HUES6 (cell line): ENCODE measurements at regions not wholly inside any gene's neighbourhood (a gene's known extent, or its start where the extent isn't known, plus 50 kb on each side); places are given as distances from the start of the nearest gene placed in this dataset.

Experiments used
- H3K27ac ChIP-seq: 2 replicates; pipeline ENCODE4 v1.7.0; 2013; ENCODE audit warnings: low read depth, mild to moderate bottlenecking, low read length, inconsistent platforms
- H3K27me3 ChIP-seq: 2 replicates; pipeline ENCODE4 v1.6.1; 2013; ENCODE audit warnings: low read length; ENCODE audit not compliant: control insufficient read depth, insufficient read depth
- H3K36me3 ChIP-seq: 2 replicates; pipeline ENCODE4 v1.6.1; 2013; ENCODE audit warnings: low read length; ENCODE audit not compliant: control insufficient read depth, insufficient read depth
- H3K4me1 ChIP-seq: 2 replicates; pipeline ENCODE4 v1.6.1; 2013; ENCODE audit warnings: low read length; ENCODE audit not compliant: control insufficient read depth, insufficient read depth
- H3K4me3 ChIP-seq: 2 replicates; pipeline ENCODE4 v1.5.1; 2013; ENCODE audit warnings: low read depth, low read length
- H3K9ac ChIP-seq: one replicate; pipeline ENCODE4 v1.6.1; 2013; ENCODE audit warnings: mild to moderate bottlenecking, low read length
- H3K9me3 ChIP-seq: 2 replicates; pipeline ENCODE4 v1.6.1; 2013; ENCODE audit warnings: low read depth, low read length; ENCODE audit not compliant: control insufficient read depth, insufficient read depth

DNA sequence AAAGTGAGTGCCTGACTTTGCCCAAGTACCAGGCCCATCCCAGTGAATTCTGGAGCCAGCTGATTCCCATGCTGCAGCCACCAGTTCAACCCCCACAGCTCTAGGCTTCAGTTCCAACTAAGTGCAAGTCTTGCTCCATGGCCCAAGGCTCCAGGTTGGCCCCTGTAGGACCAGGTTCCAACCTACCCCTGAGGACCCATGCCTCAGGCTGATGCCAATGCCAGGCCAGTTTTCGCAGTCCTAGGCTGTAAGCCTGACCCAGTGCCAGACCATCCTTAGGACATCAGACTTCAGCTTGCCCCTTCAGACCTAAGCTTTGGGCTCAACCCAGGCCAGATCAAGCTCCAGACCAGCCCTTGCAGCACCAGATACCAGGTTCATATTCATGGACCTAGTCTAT lies 352.6 kb downstream of the FSCB start:
- Histone ChIP-seq H3K9ac (no peak overlapping the region), H3K27me3 (no peaks in the 10 kb centered on the region), H3K4me1 (no peaks in the 10 kb centered on the region), H3K36me3 (no peaks in the 10 kb centered on the region), H3K27ac (no peak overlapping the region), H3K9me3 (peaks cover 7% of the 10 kb centered on the region), H3K4me3 (no peak overlapping the region)

DNA sequence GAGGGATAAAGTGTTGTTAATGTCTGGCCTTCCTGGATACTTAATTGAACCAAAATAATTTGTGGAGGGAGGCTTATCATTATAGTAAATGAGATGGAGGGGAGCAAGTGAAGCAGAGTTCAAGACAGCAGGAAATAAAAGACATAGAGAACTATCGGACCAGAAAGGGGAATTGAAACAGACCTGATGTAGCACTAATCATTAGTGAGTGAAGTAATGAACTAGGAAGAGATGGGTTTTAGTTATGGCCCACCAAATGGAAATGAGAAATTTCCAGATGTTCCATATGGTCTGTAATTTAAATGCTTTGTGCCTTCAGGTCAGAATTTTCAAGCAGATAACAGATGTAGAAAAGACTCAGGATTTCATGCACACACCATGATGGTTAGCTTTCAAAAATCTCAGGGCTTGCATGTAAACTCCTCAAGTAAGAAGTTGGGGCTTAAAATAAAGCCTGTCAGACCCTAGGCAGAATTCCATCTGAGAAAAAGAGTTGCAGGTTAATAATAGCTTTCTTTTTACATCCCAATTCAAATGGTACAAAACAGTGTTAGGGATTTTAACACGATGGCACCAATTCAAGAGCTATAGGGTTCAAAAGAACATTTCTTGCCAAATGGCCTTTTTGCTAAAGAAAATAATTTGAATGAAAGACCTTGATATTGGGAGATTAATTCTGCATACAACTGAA lies 355.8 kb downstream of the FSCB start:
- Histone ChIP-seq H3K27me3 (no peaks in the 10 kb centered on the region), H3K27ac (no peak overlapping the region), H3K36me3 (no peaks in the 10 kb centered on the region), H3K9ac (no peak overlapping the region), H3K4me3 (no peak overlapping the region), H3K4me1 (no peaks in the 10 kb centered on the region), H3K9me3 (peaks cover 7% of the 10 kb centered on the region)

DNA sequence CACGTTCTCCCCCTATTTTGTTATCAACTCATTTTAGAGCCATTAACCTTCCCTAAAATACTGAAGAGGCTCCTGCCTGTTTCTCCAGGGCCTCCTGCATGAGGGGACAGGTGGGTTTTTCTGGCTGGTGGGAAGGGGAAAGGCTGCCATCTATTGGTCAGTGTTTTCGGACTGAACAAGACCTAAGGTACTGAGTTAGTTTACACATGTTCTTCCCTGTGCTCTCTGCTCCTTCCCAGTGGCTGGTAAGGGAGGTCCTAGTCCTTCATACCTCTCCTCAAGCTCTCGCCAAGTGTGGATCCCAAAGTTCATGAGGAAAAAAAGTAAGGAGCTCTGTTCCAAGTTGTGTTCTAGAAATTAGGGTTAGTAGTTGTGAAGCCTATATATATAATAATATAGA lies 357.5 kb downstream of the FSCB start:
- no peak overlapping the region for H3K27ac ChIP-seq

DNA sequence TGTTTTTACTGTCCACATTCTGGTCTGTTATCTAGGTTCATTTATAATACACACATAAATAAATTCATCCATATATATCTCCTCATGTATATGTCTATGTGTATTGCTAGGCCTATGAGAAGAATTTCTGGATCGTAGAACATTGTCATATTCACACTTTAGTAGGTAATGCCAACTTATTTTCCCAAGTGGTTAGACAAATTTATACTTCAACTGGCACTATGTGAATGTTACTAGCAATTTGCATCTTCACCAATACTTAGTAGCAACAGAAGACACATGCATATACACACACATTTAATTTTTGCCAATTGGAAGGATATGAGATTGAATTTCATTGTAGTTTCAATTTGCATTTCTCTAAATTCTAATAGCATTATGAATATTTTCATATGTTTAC lies 365.1 kb downstream of the FSCB start:
- no peaks in the 10 kb centered on the region; the same call in 1 of the 2 replicates for H3K4me1 ChIP-seq
- no peaks in the 10 kb centered on the region for H3K9me3 ChIP-seq
- H3K9ac ChIP-seq: no peak overlapping the region
- H3K27me3 ChIP-seq: no peaks in the 10 kb centered on the region
- no peaks in the 10 kb centered on the region for H3K36me3 ChIP-seq
- no peak overlapping the region for H3K4me3 ChIP-seq
- H3K27ac ChIP-seq: no peak overlapping the region

More for the DNA sequence above, 357.5 kb downstream of the FSCB start:
- Histone ChIP-seq H3K4me3 (no peak overlapping the region), H3K9me3 (peaks cover 2% of the 10 kb centered on the region; the same call in 1 of the 2 replicates), H3K9ac (no peak overlapping the region), H3K4me1 (no peaks in the 10 kb centered on the region), H3K27me3 (no peaks in the 10 kb centered on the region), H3K36me3 (no peaks in the 10 kb centered on the region)

DNA sequence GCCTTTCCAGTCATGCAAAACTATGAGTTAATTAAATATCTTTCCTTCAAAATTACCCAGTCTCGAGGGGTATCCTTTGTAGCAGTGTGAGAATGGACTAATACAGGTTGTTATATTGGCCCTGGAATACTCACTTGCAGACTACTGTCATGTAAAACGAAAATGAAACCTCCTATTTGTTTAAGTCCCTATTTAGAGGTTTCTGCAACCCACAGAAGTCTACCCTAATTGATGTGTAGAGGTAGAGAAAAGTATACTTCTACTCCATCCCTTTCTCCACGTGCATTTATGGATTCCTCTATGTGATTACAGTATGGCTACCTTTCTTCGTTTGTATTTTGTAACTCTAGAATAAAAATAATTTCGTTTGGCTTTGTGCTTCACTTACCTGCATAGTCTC lies 371.1 kb downstream of the FSCB start:
- no peaks in the 10 kb centered on the region for H3K9me3 ChIP-seq
- no peak overlapping the region for H3K27ac ChIP-seq
- no peak overlapping the region for H3K9ac ChIP-seq
- no peaks in the 10 kb centered on the region; the same call in 1 of the 2 replicates for H3K4me1 ChIP-seq
- H3K4me3 ChIP-seq: no peak overlapping the region
- no peaks in the 10 kb centered on the region for H3K27me3 ChIP-seq
- H3K36me3 ChIP-seq: no peaks in the 10 kb centered on the region

DNA sequence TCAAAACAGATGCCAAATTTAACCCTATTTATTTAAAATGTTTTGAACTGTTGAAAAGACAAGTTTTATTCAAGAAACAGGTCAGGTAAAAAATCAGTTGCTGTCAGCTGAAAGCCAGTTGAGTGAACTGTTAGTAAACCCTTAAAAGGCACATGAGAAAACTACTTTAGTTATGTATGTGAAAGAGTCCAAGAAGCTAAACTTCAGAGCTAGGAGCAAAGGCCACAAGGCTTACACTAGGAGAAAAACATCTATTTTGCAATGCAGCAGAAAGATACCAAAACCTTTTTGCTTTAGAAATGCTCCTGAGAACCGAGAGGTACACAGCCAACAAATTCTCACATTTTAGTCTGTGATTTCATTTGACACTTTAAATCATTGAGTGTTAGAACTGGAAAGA lies 375.2 kb downstream of the FSCB start:
- H3K36me3 ChIP-seq: no peaks in the 10 kb centered on the region
- no peak overlapping the region for H3K4me3 ChIP-seq
- no peak overlapping the region for H3K9ac ChIP-seq
- H3K9me3 ChIP-seq: no peaks in the 10 kb centered on the region
- no peak overlapping the region for H3K27ac ChIP-seq
- no peaks in the 10 kb centered on the region for H3K27me3 ChIP-seq
- H3K4me1 ChIP-seq: no peaks in the 10 kb centered on the region

DNA sequence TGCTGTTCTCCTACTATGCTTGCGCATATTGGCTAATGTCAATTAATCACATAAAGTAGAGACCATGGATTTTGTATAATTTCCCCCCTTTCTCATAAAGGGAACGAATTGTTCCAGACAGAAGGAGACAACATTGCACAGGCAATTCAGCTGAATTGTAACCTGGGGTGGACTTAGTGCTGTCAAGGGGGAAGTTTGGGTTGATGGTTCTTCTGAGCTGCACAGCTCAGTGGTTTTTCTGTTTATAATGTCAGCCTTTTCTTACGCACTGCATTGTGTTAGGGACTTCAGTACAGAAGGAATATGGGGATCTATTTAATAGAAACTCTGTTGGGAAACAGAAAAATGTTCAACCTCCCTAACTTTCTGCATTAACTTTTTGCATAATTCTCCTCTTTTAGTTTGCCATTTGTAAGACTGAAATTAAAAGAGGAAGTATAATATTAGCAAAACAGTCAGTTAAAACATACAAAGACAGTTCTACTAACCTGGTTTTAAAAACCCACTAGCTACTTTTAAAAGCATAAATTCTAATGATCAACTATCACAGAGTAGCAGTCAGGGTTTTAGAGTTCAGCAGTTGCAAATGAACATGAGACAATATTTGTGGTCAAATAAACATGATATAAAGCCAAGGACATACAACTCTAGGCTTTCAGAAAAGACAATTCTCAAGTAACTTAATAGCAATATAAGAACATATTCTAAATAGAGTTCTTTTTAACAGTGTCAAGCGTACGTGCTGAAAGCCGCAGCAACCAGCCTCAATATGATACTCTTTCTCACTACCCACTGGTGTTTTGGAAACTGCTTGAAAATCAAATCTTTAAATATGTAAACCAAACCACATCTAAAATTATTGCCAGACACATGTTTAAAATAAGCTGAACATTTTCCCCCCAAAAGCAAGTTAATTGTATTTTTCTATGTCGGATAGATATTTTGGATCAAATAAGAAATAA lies 393.0 kb downstream of the FSCB start:
- H3K36me3 ChIP-seq: no peaks in the 10 kb centered on the region
- H3K4me1 ChIP-seq: no peaks in the 10 kb centered on the region
- H3K9ac ChIP-seq: no peak overlapping the region
- no peak overlapping the region for H3K27ac ChIP-seq
- no peaks in the 10 kb centered on the region for H3K27me3 ChIP-seq
- no peak overlapping the region for H3K4me3 ChIP-seq
- H3K9me3 ChIP-seq: peaks cover 11% of the 10 kb centered on the region

DNA sequence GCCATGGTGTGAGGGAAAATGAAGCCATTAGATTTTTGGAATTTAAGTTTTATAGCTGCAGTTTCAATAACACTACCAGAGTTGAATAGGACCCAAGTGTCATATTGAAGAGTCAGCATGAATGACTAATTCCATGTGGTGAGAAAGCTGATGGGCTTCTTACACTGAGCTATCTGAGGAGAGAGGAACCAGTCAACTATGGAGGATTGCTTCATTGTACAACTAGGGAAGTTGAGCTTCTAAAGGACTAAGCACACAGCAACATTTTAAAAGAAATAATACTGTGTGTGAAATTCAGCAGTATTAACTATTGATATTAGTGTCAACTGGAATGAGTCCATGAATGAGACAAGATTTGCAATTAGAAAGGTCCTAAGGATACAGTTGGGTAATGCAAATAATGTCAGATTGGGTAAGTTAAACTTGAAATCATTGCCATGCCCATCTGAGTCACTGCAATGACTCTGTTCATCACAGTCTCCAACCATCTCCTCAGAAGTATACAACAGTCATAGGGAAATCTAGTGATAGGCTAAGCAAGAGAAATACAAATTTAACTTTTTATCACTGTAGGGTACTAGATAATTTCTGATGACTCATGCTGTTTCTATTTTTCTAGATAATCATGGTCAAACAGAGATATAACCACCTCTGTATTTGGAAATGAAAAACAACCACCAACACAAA lies 394.2 kb downstream of the FSCB start:
- no peak overlapping the region for H3K4me3 ChIP-seq
- H3K36me3 ChIP-seq: no peaks in the 10 kb centered on the region
- no peaks in the 10 kb centered on the region for H3K27me3 ChIP-seq
- H3K27ac ChIP-seq: no peak overlapping the region
- H3K9ac ChIP-seq: no peak overlapping the region
- peaks cover 23% of the 10 kb centered on the region for H3K9me3 ChIP-seq
- H3K4me1 ChIP-seq: no peaks in the 10 kb centered on the region

DNA sequence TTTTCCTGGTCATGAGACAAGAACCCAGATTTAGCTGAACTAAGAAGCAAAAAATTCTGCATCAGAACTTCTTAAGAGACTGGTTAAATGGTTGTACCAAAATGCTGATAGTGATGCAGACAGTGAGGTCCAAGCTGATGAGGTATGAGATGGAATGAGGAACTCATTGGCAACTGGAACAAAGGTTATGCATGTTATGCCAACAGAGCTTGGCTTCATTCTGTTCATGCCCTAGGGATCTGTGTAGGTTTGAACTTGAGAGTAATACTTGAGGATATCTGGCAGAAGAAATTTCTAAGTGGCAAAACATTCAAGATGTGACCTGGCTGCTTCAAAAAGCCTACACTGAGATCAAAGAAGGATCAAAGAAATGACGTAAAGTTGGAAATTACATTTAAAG lies 398.0 kb downstream of the FSCB start:
- peaks cover 27% of the 10 kb centered on the region for H3K9me3 ChIP-seq
- H3K36me3 ChIP-seq: no peaks in the 10 kb centered on the region
- H3K4me3 ChIP-seq: no peak overlapping the region
- H3K27me3 ChIP-seq: no peaks in the 10 kb centered on the region
- no peak overlapping the region for H3K9ac ChIP-seq
- H3K4me1 ChIP-seq: no peaks in the 10 kb centered on the region
- no peak overlapping the region for H3K27ac ChIP-seq

DNA sequence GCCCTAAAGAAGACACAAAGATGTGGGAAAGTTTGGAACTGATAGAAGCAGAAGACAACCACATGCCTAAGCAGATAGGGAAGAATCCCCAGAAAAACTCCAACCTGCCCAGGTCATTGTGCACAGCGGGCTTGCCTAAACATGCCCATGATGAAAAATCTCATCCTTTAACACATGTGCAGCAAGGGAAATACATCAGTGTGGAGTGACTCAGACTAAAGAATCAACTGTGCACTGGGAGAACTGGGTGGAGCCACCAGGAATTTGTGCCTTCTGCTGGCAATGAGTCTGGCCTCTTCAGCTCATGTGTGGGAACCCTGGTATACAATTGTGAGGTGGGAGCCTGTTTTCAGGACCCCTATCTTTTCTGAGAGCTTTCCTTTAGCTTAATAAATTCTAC lies 398.5 kb downstream of the FSCB start:
- Histone ChIP-seq H3K36me3 (no peaks in the 10 kb centered on the region), H3K4me3 (no peak overlapping the region), H3K4me1 (no peaks in the 10 kb centered on the region), H3K9ac (no peak overlapping the region), H3K9me3 (peaks cover 27% of the 10 kb centered on the region), H3K27me3 (no peaks in the 10 kb centered on the region), H3K27ac (no peak overlapping the region)

DNA sequence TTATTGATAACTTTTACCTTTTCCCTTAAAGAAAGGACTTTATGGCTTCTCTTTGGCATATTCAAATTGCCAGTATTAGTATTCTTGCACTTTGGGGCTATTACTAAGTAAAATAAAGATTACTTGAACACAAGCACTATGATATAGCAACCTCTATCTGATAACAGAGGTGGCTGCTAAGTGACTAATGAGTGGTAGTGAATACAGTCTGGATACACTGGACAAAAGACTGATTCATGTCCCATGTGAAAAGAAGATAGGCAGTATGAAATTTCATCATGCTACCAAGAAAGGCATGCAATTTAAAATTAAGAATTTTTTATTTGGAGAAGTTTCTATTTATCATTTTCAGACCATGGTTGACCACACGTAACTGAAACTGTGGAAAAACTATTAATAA lies 399.9 kb downstream of the FSCB start:
- Histone ChIP-seq H3K9me3 (peaks cover 27% of the 10 kb centered on the region), H3K4me1 (no peaks in the 10 kb centered on the region), H3K4me3 (no peak overlapping the region), H3K27ac (no peak overlapping the region), H3K9ac (no peak overlapping the region), H3K36me3 (no peaks in the 10 kb centered on the region), H3K27me3 (no peaks in the 10 kb centered on the region)
